Ovary (tissue), 7 donors: ENCODE measurements at regions not wholly inside any gene's neighbourhood (a gene's known extent, or its start where the extent isn't known, plus 50 kb on each side); places are given as distances from the start of the nearest gene placed in this dataset.

Experiments used
- DNase-seq, 5 donors: peaks; one replicate each; pipeline ENCODE4 v3.0.0-alpha.2; 2019 to 2020
- H3K27ac ChIP-seq, 2 donors: fragments of 200-600 bp; one replicate each; pipeline versions ENCODE4 v1.5.1 to v1.8.0; 2019 to 2022
- H3K27me3 ChIP-seq: fragments of 200-600 bp; one replicate; pipeline ENCODE4 v1.8.0; 2022
- H3K36me3 ChIP-seq: fragments of 200-600 bp; sonication (generic); one replicate; pipeline ENCODE4 v1.5.1; 2019
- H3K4me1 ChIP-seq: one replicate; pipeline ENCODE4 v1.8.1; 2013; ENCODE audit warnings: mild to moderate bottlenecking, moderate library complexity; ENCODE audit not compliant: insufficient read depth
- H3K4me3 ChIP-seq: fragments of 200-600 bp; sonication (generic); one replicate; pipeline ENCODE4 v1.5.1; 2017
- H3K9me3 ChIP-seq, 2 donors: fragments of 200-600 bp in 1 of 2; sonication (generic) in 1 of 2; one replicate each; pipeline versions ENCODE4 v1.5.1 to v1.8.1; 2013 to 2019; ENCODE audit warnings: mild to moderate bottlenecking in 1 of 2, moderate library complexity in 1 of 2
- EP300 ChIP-seq: sonication (generic); formaldehyde crosslinking; IDR thresholded peaks from one replicate; pipeline ENCODE4 v1.6.1; 2017; ENCODE audit warnings: antibody characterized with exemption
- POLR2A ChIP-seq: fragments of 450-650 bp; IDR thresholded peaks from one replicate; pipeline ENCODE4 v1.6.1; 2017; ENCODE audit warnings: antibody characterized with exemption, mild to moderate bottlenecking, moderate library complexity
- WGBS, 3 donors: extraction: QIAGEN DNeasy Blood & Tissue Kit in 1 of 3; methylation state at CpG; one replicate each; pipeline versions ENCODE4 v1.1.5 to v1.1.7; 2013 to 2017; 5-methylcytosine and 5-hydroxymethylcytosine counted together
- intact Hi-C, 4 donors: fragments of 100-400 bp; cut with DNase I; formaldehyde crosslinking; loops; one replicate each; pipeline versions ENCODE4 v1.11.0 to v1.15.1; 2022 to 2023
- TF ChIP-seq, protein P1 (sequence below), 3 donors: fragments of 450-650 bp in 2 of 3; fragments of 200-600 bp in 1 of 3; IDR thresholded peaks; one replicate each; pipeline versions ENCODE4 v1.5.1 to v1.8.0; 2016 to 2022; ENCODE audit warnings: antibody characterized with exemption in 3 of 3, mild to moderate bottlenecking in 1 of 3
- donor health status: DM: no; HTN: no; CAD: no; lungs with moderate emphysema.
- donor health status: DM: no; HTN: no; CAD: no.
- donor health status: Bipolar disorder and iron deficiency.
- donor health status: DM: no; HTN: no; CAD: no.
- donor health status: DM: yes; HTN: yes; CAD: no.

DNA sequence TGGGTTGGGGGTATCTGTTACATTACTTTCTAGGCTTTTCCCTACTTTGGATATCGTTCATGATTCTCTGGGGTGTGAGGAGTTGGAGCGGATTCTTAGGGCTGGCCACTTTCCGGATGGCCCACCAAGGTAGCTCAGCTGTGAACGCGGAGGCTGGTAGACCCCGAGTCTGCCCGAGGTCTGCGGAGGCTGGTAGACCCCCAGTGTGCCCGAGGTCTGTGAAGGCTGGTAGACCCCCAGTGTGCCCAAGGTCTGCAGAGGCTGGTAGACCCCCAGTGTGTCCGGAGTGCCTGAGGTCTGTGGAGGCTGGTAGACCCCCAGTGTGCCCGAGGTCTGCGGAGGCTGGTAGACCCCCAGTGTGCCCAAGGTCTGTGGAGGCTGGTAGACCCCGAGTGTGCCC is 99.2 kb upstream of the ZNF469 start:
- Histone ChIP-seq H3K9me3 (peaks cover 0 to 5% of the 10 kb centered on the region in 2 donors), H3K27me3 (no peaks in the 10 kb centered on the region), H3K4me3 (no peak overlapping the region), H3K36me3 (no peaks in the 10 kb centered on the region), H3K27ac (no peak overlapping the region), H3K4me1 (peaks cover 6% of the 10 kb centered on the region)
- TF ChIP-seq, protein P1, sequence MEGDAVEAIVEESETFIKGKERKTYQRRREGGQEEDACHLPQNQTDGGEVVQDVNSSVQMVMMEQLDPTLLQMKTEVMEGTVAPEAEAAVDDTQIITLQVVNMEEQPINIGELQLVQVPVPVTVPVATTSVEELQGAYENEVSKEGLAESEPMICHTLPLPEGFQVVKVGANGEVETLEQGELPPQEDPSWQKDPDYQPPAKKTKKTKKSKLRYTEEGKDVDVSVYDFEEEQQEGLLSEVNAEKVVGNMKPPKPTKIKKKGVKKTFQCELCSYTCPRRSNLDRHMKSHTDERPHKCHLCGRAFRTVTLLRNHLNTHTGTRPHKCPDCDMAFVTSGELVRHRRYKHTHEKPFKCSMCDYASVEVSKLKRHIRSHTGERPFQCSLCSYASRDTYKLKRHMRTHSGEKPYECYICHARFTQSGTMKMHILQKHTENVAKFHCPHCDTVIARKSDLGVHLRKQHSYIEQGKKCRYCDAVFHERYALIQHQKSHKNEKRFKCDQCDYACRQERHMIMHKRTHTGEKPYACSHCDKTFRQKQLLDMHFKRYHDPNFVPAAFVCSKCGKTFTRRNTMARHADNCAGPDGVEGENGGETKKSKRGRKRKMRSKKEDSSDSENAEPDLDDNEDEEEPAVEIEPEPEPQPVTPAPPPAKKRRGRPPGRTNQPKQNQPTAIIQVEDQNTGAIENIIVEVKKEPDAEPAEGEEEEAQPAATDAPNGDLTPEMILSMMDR (IDR thresholded peaks at IDR 0.05): no peak
- TF ChIP-seq POLR2A: no peak
- no peak for TF ChIP-seq EP300
- no peak for DNase-seq
- 90 to 95% (median 92%) methylated on average over 10 to 13 of the region's 13 CpGs for WGBS, 3 donors
- intact Hi-C loops: no loop called here

DNA sequence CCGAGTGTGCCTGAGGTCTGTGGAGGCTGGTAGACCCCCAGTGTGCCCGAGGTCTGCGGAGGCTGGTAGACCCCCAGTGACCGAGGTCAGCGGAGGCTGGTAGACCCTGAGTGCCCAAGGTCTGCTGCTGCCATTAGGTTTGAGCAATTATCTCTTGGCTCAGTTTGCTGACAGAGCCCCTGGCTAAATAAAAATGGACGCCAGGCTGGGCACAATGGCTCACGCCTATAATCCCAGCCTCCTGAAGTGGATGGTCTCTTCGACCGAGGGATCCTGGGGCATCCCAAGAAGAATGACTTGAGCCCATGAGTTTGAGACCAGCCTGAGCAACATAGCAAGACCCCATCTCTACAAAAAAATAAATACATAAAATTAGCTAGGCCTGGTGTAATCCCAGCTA is 98.7 kb upstream of the ZNF469 start:
- no peak overlapping the region for H3K4me3 ChIP-seq
- no peak overlapping the region for H3K27ac ChIP-seq
- peaks cover 6% of the 10 kb centered on the region for H3K4me1 ChIP-seq
- WGBS, 3 donors: 84 to 92% (median 92%) methylated on average over 8 to 9 of the region's 9 CpGs
- intact Hi-C loops: no loop called here
- peaks cover 0 to 5% of the 10 kb centered on the region in 2 donors for H3K9me3 ChIP-seq
- no peaks in the 10 kb centered on the region for H3K27me3 ChIP-seq
- DNase-seq: no peak
- H3K36me3 ChIP-seq: no peaks in the 10 kb centered on the region
- TF ChIP-seq, protein P1 (IDR thresholded peaks at IDR 0.05): no peak
- TF ChIP-seq EP300 (no peak), POLR2A (no peak)

DNA sequence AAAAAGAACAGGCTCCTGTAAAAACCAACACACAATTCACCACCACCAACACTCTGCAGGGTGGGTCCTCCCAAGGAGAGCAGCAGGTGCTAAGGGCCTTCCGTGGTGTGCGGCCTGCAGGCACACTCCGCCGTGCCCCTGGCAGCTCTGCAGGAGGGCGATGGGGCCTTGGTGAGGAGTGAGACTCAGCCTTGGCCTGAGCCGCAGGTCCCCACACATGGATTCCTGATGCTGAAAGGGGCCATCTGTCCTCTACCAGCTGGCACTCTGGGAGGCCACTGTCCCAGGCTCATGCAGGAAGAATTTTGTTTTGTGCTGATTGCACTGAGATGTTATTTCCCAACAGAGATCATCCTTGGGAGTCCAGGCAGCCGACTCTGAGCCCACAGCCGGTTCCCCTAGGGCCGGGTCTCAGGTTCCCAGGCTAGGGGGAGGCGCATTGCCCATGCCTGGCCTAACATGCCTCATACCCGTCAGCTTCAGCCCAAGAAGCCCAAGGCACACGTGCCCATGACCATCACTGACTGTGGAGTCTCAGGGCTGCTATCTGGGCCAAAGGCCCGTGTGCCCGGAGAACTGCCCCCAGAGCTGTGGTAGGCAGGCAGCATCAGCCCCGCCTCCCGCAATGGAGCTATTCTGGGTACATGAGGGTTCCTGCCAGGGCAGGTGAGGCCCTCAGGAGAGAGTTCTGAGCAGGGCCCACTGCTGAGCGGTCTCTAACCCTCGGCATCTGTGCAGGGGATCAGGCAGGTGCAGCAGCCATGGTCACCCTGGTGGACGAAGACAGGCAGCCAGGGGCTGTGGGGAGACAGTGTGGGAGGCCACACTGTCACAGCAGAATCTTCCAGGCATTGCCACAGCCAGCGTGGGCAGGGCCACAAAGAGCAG is 97.9 kb upstream of the ZNF469 start:
- Histone ChIP-seq H3K4me1 (peaks cover 6% of the 10 kb centered on the region), H3K9me3 (peaks cover 0 to 5% of the 10 kb centered on the region in 2 donors), H3K36me3 (no peaks in the 10 kb centered on the region), H3K27ac (no peak overlapping the region), H3K4me3 (no peak overlapping the region), H3K27me3 (no peaks in the 10 kb centered on the region)
- intact Hi-C loops: no loop called here
- TF ChIP-seq EP300 (no peak), POLR2A (no peak)
- TF ChIP-seq, protein P1 (IDR thresholded peaks at IDR 0.05): no peak
- no peak for DNase-seq
- 93 to 95% (median 93%) methylated on average over 20 of the region's 20 CpGs for WGBS, 3 donors

DNA sequence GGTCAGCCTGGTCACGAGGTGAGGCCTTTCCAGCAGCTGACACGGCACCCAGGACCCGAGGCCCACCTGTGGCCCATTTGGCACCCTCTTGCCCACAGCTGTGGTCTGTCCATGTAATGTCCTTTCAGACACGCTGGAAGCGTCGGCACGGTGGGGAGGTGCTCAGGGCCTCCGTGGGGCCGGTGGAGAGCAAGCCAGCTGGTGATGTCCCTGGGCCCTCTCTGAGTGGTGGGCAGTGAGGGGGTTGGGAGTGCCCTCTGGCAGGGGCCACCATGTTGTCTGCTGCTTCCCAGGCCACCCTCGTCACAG is 97.3 kb upstream of the ZNF469 start:
- peaks cover 0 to 5% of the 10 kb centered on the region in 2 donors for H3K9me3 ChIP-seq
- no peak overlapping the region for H3K27ac ChIP-seq
- intact Hi-C loops: no loop called here
- WGBS, 3 donors: 76 to 89% (median 81%) methylated on average over 9 to 10 of the region's 10 CpGs
- TF ChIP-seq POLR2A: no peak
- TF ChIP-seq, protein P1 (IDR thresholded peaks at IDR 0.05): no peak
- TF ChIP-seq EP300: no peak
- H3K4me1 ChIP-seq: peaks cover 6% of the 10 kb centered on the region
- no peak for DNase-seq
- H3K4me3 ChIP-seq: no peak overlapping the region
- no peaks in the 10 kb centered on the region for H3K36me3 ChIP-seq
- H3K27me3 ChIP-seq: no peaks in the 10 kb centered on the region
